HG02970 (cell line): ENCODE measurements at regions not wholly inside any gene's neighbourhood (a gene's known extent, or its start where the extent isn't known, plus 50 kb on each side); places are given as distances from the start of the nearest gene placed in this dataset.

Experiments used
- ATAC-seq: cut with Tn5 transposase; IDR thresholded peaks from one replicate; pipeline ENCODE4 v1.9.1; 2021; ENCODE audit warnings: mild to moderate bottlenecking, moderate library complexity, moderate number of reproducible peaks; ENCODE audit not compliant: unreplicated experiment, low FRiP score

DNA sequence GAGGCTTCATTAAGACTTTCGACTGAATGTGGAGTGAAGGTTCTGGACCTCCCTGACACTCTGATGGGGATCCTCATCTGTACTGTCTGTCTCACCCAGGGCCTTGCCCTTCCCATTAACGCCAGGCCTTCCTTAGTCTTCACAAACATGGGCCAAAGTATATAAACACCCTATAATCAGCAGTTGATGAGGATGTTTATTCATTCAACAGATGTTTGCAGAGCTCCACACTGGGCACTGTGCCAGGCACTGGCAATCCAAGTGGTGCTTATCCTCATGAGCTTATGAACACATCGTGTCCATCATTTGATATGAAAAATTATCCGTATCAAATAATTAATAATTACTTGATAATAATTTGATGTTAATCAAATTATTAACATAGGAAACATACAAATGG is 454.4 kb downstream of the FUT8 start:
- no peak for ATAC-seq

DNA sequence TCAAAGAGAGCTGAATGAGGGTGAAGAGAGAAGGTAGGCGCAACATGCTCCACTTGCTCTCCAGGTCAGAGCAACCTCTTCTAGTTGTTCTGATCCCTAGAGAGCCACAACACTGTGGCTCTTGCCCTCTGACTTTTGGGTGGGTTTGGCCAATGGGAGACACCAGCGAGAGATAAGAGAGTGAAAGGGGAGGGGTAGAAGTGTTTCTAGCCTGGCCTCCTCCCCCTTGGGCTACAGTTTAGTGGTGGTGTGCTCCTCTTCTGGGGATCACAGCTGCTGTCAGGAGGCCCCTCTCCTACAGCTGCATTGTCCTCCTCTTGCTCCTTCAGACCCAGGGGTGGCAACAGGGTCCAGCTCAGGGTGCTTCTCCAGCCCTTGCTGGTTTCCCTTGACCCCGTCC is 454.8 kb downstream of the FUT8 start:
- no peak for ATAC-seq

DNA sequence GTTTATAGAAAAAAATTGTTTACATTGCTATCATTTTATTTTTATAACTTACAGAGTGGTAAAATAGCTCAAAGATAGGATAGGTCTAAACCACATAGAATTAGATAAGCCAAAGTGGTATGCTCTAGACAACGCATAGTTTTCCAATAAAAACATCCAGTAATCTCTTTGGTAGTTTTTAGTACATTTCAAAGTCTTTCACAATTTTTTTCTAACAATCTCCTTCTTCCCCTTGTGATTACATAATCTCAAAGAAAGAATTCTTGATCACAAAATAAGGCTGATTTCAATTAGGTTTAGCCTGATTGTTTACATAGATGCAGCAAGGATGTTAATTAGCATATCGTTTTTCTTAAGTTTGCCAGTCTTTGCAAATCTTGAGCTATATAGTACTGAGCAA is 460.0 kb downstream of the FUT8 start:
- no peak for ATAC-seq

DNA sequence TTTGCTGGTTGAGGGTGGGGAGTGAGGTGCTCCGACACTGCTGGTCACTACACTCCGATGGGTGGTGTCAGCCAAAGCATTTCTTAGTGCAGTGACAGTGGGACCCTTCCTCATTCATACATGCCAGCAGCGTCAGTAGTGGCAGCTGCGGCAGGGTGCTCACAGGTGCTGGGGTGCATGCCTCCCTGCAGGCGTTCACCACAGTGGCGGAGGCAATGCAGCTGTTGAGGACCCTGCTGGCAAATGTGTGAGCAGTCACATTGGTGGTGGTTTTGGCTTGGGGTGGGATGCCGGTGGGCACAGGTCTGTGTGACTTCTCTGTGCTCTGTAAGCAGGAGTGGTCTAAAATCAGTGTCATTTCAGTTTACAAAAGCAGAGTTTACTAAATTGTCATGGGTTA is 464.6 kb downstream of the FUT8 start:
- no peak for ATAC-seq

DNA sequence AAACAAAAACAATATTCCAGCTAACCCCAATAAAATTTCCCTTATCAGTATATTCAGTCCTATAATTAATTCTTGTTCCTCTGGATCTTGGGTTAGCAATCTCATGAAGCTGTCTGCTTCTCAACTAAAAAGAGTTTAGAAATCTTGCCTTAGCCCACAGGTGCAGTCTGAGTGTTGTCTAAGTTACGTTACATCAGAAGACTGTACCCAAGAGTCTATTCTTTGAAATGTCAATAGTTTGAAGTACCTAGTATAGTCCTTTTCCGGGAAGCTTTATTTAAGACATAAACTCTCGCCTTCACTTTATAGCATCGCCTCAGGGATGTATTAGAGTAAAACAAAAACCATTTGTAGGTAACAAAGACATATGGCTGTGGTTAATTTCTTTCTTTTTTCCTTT is 465.1 kb downstream of the FUT8 start:
- ATAC-seq, result no peak

DNA sequence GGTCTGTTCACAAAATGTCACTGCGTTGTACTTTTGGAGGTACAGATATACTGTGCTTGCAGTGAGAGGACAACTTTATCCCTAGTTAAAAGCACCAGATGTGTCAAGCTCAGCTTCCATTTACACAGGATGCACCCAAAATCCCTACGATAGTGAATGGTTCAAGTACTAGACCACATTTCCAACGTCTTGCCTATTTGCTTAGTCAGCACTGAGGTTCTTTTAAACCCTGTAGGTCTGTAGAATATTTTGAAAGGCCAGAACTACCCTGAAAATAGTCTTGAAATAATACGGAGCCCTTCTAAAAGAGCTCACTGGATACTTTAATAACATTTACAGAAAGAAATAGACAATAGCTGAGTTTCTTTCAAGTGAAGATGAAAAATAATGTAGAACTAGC is 466.1 kb downstream of the FUT8 start:
- ATAC-seq, result no peak

DNA sequence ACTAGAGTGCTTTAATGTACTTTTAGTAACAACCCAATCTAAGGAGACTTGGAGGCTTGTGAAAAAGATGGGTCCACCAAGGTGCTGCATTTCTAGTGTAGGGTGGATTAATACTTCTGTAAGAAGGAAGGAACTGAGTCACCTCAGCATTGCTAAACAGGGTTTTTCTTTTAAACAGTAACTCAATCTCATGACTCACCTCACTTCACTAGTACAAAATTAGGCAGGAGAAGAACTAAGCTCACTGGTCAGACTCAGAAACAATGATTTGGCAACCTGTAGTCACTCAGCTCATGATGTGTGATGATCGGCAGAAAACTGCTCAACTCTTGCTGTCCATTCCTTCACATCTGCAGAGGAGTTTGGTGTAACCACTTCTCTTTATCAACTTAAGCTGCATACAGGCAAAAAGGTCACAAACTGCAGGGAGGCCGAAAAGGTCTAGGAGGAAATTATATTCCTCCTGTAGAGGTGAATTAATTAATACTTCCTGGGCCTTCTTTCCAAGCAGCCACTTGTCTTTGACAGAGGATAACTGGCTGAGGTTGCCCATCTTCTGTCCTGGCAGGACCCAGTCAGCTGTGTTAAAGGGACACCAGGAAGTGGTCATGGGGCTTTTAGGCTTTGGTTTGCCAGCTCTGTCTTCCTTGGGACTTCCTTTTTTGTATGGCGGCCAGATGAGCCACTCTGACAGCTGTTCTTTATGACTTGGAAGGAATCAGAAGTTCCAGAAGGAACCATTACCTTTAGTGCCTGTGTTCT is 466.9 kb downstream of the FUT8 start:
- no peak for ATAC-seq

DNA sequence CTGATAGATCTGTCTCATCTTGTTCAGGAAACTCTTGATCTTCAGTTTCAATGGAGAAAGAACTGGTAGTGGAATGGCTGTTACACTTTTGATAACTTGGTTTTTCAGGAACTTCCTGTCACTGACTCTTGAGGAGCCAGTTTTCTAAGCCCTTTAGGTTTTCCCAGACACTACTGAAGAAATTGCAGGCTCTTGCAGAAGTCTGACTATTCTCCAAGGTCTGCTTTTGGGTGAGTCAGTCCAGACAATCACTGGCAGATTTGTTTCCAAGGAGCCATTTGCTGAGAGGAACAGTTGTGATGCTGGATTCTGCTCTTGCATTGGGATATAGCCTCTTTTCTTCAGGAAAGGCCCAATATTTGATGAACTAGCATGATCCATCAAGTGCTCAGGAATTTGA is 468.0 kb downstream of the FUT8 start:
- no peak for ATAC-seq

DNA sequence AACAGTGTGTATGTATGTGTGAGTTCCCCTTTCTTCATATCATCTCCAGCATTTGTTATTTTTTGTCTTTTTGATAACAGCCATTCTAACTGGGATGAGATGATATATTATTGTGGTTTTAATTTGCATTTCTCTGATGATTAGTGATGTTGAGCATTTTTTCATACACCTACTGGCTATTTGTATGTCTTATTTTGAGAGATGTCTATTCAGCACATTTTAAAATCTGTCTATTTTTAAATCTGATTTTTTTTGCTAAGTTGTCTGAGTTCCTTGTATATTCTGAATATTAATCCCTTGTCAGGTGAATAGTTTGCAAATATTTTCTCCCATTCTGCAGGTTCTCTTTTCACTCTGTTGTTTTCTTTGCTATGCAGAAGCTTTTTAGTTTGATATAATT is 469.1 kb downstream of the FUT8 start:
- no peak for ATAC-seq

DNA sequence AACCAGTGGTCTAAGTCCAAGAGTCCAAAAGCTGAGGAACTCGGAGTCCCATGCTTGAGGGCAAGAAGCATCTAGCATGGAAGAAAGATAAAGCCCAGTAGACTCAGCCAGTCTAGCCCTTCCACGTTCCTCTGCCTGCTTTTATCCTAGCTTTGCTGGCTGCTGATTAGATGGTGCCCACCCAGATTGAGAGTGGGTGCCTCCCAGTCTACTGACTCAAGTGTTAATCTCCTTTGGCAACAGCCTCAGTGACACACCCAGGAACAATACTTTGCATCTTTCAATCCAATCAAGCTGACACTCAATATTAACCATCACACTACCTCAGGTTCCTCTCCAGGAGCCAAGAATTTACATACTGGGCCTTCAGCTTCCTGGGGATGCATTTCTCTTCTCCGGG is 476.1 kb downstream of the FUT8 start:
- no peak for ATAC-seq

DNA sequence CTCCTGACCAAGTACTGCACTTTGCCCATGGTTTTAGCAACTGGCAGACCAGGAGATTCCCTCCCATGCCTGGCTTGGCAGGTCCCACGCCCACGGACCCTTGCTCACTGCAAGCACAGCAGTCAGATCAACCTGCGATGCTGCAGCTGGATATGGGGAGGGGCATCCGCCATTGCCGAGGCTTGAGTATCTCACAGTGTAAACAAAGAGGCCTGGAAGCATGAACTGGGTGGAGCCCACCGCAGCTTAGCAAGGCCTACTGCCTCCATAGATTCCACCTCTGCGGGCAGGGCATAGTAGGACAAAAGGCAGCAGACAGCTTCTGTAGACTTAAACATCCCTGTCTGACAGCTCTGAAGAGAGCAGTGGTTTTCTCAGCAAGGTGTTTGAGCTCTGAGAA is 479.8 kb downstream of the FUT8 start:
- no peak for ATAC-seq

DNA sequence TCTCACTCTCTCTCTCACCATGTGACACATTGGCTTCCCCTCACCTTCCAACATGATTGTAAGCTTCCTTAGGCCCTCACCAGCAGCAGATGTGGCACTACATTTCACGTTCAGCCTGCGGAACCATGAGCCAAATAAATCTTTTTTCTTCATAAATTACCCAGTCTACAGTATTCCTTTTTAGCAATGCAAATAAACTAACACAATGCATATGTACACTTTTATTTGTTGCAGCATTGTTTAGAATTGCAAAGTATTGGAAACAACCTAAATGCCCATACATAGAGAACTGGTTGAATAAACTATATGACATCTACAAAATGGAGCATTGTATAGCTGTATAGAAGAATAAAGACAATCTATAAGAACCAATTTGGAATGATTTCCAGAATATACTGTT is 487.6 kb downstream of the FUT8 start:
- no peak for ATAC-seq

DNA sequence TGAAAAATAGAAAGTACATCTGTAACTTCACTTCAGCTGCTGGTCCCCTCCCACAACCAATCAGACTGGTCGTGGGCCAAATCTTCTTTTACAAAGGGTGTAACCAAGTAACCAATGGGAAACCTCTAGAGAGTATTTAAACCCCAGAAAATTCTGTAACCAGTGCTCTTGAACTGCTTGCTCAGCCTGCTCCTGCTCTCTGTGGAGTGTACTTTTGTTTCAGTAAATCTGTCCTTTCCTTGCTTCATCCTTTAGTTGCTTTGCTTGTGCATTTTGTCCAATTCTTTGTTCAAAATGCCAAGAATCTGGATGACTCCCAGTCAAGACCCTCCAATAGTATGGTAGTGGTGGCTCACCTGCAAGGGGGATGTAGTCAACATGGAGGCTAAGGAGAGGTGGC is 489.1 kb downstream of the FUT8 start:
- ATAC-seq, result no peak

DNA sequence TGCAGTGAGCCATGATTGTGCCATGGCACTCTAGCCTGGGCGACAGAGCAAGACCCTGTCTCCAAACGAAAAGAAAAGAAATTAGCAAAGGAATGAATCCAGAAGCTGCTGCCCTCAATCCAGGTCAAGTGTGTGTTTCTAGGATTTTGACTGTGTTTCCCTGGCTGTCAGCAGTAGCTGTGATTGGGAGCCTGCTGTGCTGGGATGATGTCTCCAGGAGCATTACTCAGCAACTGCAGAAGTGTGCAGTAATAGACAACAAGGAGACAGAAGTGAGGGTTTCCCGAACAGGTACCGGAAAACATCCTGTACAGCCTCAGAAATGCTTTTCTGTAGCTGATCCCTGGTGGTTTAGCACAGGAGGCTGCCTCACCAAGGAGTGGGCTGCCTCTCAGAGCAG is 492.5 kb downstream of the FUT8 start:
- no peak for ATAC-seq

DNA sequence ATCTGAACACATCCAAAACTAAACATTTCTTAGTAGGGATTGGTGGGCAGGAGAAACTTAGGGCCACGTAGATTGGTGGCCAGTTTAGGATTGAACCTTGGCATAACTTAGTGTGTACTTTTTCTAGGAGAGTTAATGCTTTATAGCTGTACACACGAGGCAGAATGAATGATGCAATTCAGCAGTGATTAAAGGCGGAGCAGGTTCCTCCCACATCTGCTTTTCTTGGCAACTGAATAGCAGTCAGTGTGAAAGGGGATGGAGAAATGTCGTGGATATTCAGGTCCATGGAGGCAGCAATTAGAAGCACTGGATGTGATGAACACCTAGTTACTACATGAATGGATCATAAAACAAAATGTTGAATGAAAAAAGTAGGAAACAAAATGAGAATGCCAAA is 493.8 kb downstream of the FUT8 start:
- no peak for ATAC-seq

DNA sequence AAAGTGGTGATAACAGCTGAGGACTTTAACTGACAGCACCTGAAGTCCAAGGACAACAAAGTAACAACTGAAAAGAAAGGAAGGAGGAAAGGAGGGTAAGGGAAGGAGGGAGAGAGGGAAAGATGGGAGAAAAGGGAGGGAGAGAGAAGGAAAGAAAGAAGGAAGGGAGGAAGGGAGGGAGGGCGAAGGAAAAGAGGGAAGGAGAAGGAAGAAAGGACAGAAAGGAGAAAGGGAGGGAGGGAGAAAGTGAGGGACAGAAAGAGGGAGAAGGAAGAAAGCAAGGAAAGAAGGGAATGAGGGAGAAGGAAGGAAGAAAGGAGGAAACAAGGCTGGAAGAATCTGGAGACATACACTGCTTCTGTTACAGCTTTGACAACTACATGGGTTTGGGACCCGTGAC is 494.4 kb downstream of the FUT8 start:
- no peak for ATAC-seq

DNA sequence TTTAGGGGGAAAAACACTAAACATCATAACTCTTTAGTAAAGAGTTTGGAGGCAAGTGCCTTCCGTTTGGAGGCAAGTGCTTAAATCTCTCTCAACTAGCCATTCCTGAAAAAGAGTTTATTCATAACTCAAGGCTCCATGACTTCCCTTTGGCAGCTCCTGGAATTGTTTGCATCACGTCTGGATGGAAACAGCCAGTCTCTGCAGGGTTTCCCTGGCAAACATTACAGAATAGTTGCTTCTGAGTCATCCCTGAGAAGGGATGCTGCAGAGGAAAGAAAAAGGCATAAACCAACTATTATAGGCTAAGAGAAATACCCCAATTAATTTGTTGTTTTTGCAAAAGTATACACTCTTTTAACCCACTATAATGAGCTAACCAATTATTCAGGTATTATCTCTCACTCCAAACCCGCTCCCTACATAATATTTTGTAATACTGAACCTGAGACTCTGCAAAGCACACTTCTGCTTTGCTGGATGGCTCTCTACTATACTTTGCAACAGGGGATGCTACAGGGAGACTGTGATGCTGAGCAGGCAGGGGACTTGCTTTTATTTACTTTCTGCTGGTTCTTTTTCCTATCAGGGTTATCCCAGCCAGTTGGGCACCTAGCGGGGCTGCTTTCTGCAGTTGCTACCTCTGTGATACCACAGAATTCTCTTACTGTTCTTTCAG is 497.7 kb downstream of the FUT8 start:
- no peak for ATAC-seq

DNA sequence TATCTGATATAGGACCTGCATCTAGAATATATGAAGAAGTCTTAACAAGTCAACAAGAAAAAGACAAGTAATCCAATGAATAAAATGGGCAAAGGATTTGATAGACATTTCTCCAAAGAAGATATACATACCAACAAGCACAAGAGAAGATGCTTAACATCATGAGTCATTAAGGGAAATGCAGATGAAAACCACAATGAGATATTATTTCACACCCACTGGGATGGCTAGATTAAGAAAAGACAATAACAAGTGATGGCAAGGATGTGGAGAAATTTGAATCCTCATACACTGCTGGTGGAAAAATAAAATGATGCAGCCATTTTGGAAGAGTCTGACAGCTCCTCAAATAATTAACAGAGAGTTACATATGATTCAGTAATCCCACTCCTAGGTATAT is 502.6 kb downstream of the FUT8 start:
- no peak for ATAC-seq

DNA sequence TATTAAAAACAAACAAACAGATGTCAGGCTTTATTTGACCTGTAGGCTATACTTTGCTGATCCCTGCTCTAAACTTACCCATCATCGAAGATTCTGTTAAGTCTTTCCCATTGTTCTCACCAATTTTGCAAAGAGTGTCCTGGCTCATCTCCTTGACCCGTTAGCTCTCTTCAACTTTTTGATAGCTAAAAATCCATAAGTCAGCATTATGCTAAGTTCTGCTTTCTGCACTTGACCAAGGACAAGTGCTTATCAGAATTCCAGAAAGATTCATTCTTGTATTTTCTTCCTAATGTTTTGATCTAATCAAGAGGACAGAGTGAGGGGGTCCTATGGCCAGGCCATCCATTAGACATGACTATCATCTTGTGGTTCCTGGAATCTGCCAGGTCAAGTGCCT is 503.5 kb downstream of the FUT8 start:
- ATAC-seq, result no peak

DNA sequence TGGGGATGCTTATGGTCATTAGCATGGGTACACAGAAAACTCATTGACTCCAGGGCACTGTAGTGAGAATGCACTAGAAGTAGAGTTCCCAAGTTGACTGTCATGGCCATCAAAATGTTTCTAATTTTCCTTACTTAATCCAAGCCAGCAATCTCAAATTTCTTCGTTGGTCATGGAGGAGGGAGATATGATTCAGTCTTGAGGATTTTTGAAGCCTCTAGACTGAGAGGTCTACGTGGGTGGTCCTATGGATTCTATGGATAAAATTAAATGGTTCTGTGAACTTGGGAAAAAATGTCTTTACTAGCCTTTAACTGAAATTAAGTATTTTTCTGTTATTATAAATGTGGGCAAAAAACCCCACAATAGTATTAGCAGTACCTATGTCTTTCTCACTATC is 508.5 kb downstream of the FUT8 start:
- ATAC-seq, result no peak

DNA sequence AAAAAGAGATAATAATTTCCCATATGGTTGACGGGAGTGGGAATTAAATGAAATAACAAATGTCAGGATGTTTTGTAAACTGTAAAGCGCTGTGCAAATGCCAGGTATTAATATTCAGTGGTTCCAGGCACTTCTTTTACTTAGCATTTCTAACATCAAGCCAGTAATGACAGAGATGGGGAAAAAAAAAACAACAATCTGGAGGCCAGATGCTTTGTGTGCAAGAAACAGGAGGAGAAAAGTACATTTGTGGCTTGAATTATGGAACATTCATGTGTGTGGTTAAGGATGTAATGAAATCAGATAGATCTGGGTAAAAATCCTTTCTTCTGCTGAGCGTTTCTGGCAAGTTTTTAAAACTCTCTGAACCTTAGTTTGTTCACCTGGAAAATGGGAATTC is 509.6 kb downstream of the FUT8 start:
- no peak for ATAC-seq

DNA sequence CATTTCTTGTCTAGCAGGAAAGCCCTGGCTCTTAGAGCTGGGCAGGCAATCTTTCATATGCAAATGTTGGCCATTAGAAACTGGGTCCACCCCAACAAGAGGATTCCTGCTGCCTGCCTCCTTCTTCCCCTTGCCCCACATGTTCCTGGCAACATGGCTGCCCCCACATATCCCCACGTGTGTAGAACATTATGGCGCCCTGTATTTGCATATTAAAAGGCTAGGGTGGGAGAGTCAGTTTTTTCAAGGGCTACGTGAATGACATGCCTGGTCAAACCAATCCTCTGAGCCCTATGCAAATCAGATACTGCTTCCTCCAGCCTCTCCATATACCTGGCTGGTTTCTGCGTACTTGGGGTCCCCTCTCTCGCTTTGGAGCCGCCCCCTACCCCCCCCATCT is 514.0 kb downstream of the FUT8 start:
- no peak for ATAC-seq
